ENCODE measurements at regions not wholly inside any gene's neighbourhood (a gene's known extent, or its start where the extent isn't known, plus 50 kb on each side); places are given as distances from the start of the nearest gene placed in this dataset.

DNA sequence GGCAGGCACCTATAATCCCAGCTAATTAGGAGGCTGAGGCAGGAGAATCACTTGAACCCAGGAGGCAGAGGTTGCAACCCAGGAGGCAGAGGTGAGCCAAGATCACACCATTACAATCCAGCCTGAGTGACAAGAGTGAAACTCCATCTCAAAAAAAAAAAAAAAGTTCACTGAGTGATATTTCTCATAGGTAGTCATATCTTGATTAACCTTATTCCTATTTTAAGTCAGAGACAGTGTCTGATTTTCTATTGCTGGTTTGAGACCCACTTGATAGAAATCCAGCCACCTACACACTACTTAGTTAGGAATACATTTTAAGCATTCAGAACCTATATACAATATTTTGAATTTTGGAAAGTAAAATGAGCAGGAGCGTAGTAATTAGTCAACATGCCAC is 357.4 kb upstream of the ADGRL2 start:
- POLR2A ChIA-PET = no interaction called here
- no TSS peak for BruUV-seq (replicated peaks)
- Histone ChIP-seq H3K4me3 (ENCODE audit: low read depth in 2 of 2, low read length in 2 of 2) (no peak overlapping the region), H3K4me1 (ENCODE audit: control insufficient read depth, insufficient read depth, low read length) (no peaks in the 10 kb centered on the region), H3K36me3 (ENCODE audit: control insufficient read depth, insufficient read depth, low read length) (no peaks in the 10 kb centered on the region), H3K27me3 (ENCODE audit: control insufficient read depth, insufficient read depth, low read length) (no peaks in the 10 kb centered on the region), H3K27ac (ENCODE audit: low read length) (no peak overlapping the region), H3K9me3 (ENCODE audit: control insufficient read depth, insufficient read depth, low read depth, low read length) (no peaks in the 10 kb centered on the region)
- DNase-seq (ENCODE audit: low read depth, low spot score) (no peak), ATAC-seq (no peak)
- CTCF ChIA-PET = interaction anchor here (0.6 kb wide), 1 partner anchor 620 kb away, joined by 3 read pairs; no protein-coding TSS in a partner anchor
- intact Hi-C loops (cut with micrococcal nuclease; ENCODE audit: unreplicated experiment) = no loop called here
- in situ Hi-C loops (cut with HindIII; ENCODE audit: low pct_unique_long_range_greater_than_20kb, low sequenced_read_pairs) = no loop called here
- TF ChIP-seq SIN3A (IDR thresholded peaks at IDR 0.05; ENCODE audit: borderline replicate concordance, insufficient read depth, low read depth, low read length) = no peak
- TF ChIP-seq TCF7L2 (IDR thresholded peaks at IDR 0.05; ENCODE audit: low read depth, low read length) = no peak
- TF ChIP-seq, protein P1, sequence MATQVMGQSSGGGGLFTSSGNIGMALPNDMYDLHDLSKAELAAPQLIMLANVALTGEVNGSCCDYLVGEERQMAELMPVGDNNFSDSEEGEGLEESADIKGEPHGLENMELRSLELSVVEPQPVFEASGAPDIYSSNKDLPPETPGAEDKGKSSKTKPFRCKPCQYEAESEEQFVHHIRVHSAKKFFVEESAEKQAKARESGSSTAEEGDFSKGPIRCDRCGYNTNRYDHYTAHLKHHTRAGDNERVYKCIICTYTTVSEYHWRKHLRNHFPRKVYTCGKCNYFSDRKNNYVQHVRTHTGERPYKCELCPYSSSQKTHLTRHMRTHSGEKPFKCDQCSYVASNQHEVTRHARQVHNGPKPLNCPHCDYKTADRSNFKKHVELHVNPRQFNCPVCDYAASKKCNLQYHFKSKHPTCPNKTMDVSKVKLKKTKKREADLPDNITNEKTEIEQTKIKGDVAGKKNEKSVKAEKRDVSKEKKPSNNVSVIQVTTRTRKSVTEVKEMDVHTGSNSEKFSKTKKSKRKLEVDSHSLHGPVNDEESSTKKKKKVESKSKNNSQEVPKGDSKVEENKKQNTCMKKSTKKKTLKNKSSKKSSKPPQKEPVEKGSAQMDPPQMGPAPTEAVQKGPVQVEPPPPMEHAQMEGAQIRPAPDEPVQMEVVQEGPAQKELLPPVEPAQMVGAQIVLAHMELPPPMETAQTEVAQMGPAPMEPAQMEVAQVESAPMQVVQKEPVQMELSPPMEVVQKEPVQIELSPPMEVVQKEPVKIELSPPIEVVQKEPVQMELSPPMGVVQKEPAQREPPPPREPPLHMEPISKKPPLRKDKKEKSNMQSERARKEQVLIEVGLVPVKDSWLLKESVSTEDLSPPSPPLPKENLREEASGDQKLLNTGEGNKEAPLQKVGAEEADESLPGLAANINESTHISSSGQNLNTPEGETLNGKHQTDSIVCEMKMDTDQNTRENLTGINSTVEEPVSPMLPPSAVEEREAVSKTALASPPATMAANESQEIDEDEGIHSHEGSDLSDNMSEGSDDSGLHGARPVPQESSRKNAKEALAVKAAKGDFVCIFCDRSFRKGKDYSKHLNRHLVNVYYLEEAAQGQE (IDR thresholded peaks at IDR 0.05; ENCODE audit: insufficient read depth in 1 of 2, low read depth in 2 of 2, low read length in 1 of 2) = no peak
- TF ChIP-seq, protein P2, sequence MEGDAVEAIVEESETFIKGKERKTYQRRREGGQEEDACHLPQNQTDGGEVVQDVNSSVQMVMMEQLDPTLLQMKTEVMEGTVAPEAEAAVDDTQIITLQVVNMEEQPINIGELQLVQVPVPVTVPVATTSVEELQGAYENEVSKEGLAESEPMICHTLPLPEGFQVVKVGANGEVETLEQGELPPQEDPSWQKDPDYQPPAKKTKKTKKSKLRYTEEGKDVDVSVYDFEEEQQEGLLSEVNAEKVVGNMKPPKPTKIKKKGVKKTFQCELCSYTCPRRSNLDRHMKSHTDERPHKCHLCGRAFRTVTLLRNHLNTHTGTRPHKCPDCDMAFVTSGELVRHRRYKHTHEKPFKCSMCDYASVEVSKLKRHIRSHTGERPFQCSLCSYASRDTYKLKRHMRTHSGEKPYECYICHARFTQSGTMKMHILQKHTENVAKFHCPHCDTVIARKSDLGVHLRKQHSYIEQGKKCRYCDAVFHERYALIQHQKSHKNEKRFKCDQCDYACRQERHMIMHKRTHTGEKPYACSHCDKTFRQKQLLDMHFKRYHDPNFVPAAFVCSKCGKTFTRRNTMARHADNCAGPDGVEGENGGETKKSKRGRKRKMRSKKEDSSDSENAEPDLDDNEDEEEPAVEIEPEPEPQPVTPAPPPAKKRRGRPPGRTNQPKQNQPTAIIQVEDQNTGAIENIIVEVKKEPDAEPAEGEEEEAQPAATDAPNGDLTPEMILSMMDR (IDR thresholded peaks at IDR 0.05) = no peak
- TF ChIP-seq POLR2AphosphoS5 (IDR thresholded peaks at IDR 0.05; ENCODE audit: low read depth, low read length) = no peak

DNA sequence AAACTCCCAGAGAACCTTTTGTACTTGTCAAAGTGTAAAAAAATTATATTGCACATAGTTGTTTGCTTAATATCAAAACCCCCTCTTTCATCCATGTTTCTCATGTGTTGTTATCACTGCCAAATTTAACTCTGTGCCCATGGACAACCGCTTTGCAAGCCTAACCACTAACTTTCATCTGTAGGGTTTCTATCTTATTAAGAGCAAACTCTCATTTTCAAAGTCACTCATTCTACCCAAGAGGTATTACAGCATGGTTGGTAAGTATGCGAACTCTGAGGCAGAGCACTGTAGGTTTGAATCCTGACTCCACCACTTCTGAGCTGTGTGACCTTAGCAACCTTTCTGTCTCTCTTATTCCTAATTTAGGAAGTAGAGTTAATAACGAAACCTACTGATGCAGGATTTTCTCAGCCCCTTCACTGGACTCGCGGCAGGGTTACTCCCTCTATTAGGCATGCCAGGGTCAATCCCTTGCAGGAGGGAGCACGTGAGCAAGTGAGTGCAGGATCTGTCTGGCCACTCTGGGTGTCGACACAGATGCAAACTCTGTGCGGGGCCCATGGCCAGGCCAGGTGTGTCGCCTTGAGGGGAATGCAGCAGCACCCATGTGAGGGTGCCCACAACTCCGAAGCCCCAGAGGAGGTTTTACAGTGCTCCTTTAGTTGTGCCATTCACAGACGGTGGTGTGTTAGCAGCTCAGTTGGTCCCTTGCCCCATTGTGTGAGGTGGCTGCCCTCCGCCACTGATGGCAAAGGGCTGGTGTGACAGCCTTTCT is 361.5 kb upstream of the ADGRL2 start:
- BruUV-seq (replicated peaks) = no TSS peak
- ATAC-seq = no peak
- intact Hi-C loops (cut with micrococcal nuclease; ENCODE audit: unreplicated experiment) = loop anchor here (10.0 kb wide), 1 partner anchor 124 kb away; no protein-coding TSS in a partner anchor
- ChIA-PET POLR2A (interaction anchor here (0.7 kb wide), 1 partner anchor 683 kb away, joined by 3 read pairs; no protein-coding TSS in a partner anchor), CTCF (no interaction called here)
- H3K4me1 ChIP-seq (ENCODE audit: control insufficient read depth, insufficient read depth, low read length) = no peaks in the 10 kb centered on the region
- H3K9me3 ChIP-seq (ENCODE audit: control insufficient read depth, insufficient read depth, low read depth, low read length) = no peaks in the 10 kb centered on the region
- no peak overlapping the region for H3K4me3 ChIP-seq (ENCODE audit: low read depth in 2 of 2, low read length in 2 of 2)
- H3K27me3 ChIP-seq (ENCODE audit: control insufficient read depth, insufficient read depth, low read length) = no peaks in the 10 kb centered on the region
- TF ChIP-seq POLR2AphosphoS5 (IDR thresholded peaks at IDR 0.05; ENCODE audit: low read depth, low read length) (no peak), TCF7L2 (IDR thresholded peaks at IDR 0.05; ENCODE audit: low read depth, low read length) (no peak), SIN3A (IDR thresholded peaks at IDR 0.05; ENCODE audit: borderline replicate concordance, insufficient read depth, low read depth, low read length) (no peak)
- TF ChIP-seq, protein P1 (IDR thresholded peaks at IDR 0.05; ENCODE audit: insufficient read depth in 1 of 2, low read depth in 2 of 2, low read length in 1 of 2) = no peak
- TF ChIP-seq, protein P2 (IDR thresholded peaks at IDR 0.05) = no peak
- in situ Hi-C loops (cut with HindIII; ENCODE audit: low pct_unique_long_range_greater_than_20kb, low sequenced_read_pairs) = no loop called here
- DNase-seq (ENCODE audit: low read depth, low spot score) = no peak
- H3K36me3 ChIP-seq (ENCODE audit: control insufficient read depth, insufficient read depth, low read length) = no peaks in the 10 kb centered on the region
- no peak overlapping the region for H3K27ac ChIP-seq (ENCODE audit: low read length)

All from Panc1 (cell line).